Ecto neural progenitor cell (in vitro differentiated cells): ENCODE measurements at regions not wholly inside any gene's neighbourhood (a gene's known extent, or its start where the extent isn't known, plus 50 kb on each side); places are given as distances from the start of the nearest gene placed in this dataset.

Experiments used
- DNase-seq: peaks from one replicate; pipeline ENCODE4 v3.0.0-alpha.2; 2018; ENCODE audit warnings: low spot score

GRCh38 chr4:27514711-27515110, 654.1 kb downstream of the STIM2 start:
- DNase-seq, result no peak

GRCh38 chr4:27515140-27515539, 654.5 kb downstream of the STIM2 start:
- DNase-seq, result no peak

GRCh38 chr4:27518876-27519275, 658.2 kb downstream of the STIM2 start:
- no peak for DNase-seq

- no peak for DNase-seq
These were observed 663.6 kb downstream of the STIM2 start for GRCh38 chr4:27524224-27524623.

- no peak for DNase-seq
These were observed 673.8 kb downstream of the STIM2 start for GRCh38 chr4:27534488-27534887.

GRCh38 chr4:27568236-27568951, 707.8 kb downstream of the STIM2 start:
- no peak for DNase-seq

- DNase-seq, result no peak
These were observed 708.3 kb downstream of the STIM2 start for GRCh38 chr4:27568952-27569319.

- no peak for DNase-seq
These were observed 714.1 kb downstream of the STIM2 start for GRCh38 chr4:27574743-27575142.

GRCh38 chr4:27577951-27578350, 717.3 kb downstream of the STIM2 start:
- no peak for DNase-seq

GRCh38 chr4:27592738-27593137, 732.1 kb downstream of the STIM2 start:
- DNase-seq, result no peak

- no peak for DNase-seq
These were observed 734.3 kb downstream of the STIM2 start for GRCh38 chr4:27594922-27595321.

GRCh38 chr4:27595571-27596360, 735.1 kb downstream of the STIM2 start:
- DNase-seq, result no peak

GRCh38 chr4:27602172-27602571, 741.5 kb downstream of the STIM2 start:
- DNase-seq, result no peak

GRCh38 chr4:27604692-27605091, 744.1 kb downstream of the STIM2 start:
- DNase-seq, result no peak

GRCh38 chr4:27616166-27616565, 755.5 kb downstream of the STIM2 start:
- no peak for DNase-seq

GRCh38 chr4:27619435-27619834, 758.8 kb downstream of the STIM2 start:
- no peak for DNase-seq

GRCh38 chr4:27620886-27621285, 760.2 kb downstream of the STIM2 start:
- DNase-seq, result no peak

- DNase-seq, result no peak
These were observed 764.1 kb downstream of the STIM2 start for GRCh38 chr4:27624749-27625148.

- no peak for DNase-seq
These were observed 768.0 kb downstream of the STIM2 start for GRCh38 chr4:27628609-27629008.

- DNase-seq, result no peak
These were observed 769.0 kb downstream of the STIM2 start for GRCh38 chr4:27629532-27630225.

GRCh38 chr4:27635936-27636913, 775.6 kb downstream of the STIM2 start:
- DNase-seq, result no peak
